Sigmoid colon (tissue), 6 donors: ENCODE measurements at regions not wholly inside any gene's neighbourhood (a gene's known extent, or its start where the extent isn't known, plus 50 kb on each side); places are given as distances from the start of the nearest gene placed in this dataset.

Experiments used
- DNase-seq: peaks from one replicate; pipeline ENCODE4 v3.0.0-alpha.2; 2019
- H3K27ac ChIP-seq, 4 donors: fragments of 200-600 bp; sonication (generic); one replicate each; pipeline ENCODE4 v1.5.1; 2016 to 2019; ENCODE audit warnings: mild to moderate bottlenecking in 1 of 4
- H3K27me3 ChIP-seq, 3 donors: fragments of 200-600 bp; sonication (generic); one replicate each; pipeline ENCODE4 v1.5.1; 2019; ENCODE audit warnings: mild to moderate bottlenecking in 1 of 3
- H3K36me3 ChIP-seq, 4 donors: fragments of 200-600 bp; sonication (generic); one replicate each; pipeline ENCODE4 v1.5.1; 2016 to 2019
- H3K4me1 ChIP-seq, 4 donors: fragments of 200-600 bp; sonication (generic); one replicate each; pipeline ENCODE4 v1.5.1; 2017 to 2019
- H3K4me3 ChIP-seq, 4 donors: fragments of 200-600 bp; sonication (generic); one replicate each; pipeline ENCODE4 v1.5.1; 2017 to 2019; ENCODE audit warnings: mild to moderate bottlenecking in 2 of 4, moderate library complexity in 1 of 4
- H3K9me3 ChIP-seq, 4 donors: fragments of 200-600 bp in 3 of 4; sonication (generic) in 3 of 4; one replicate each; pipeline versions ENCODE4 v1.5.1 to v1.6.1; 2013 to 2019
- EP300 ChIP-seq, 4 donors: sonication (generic); formaldehyde crosslinking; IDR thresholded peaks; one replicate each; pipeline ENCODE4 v1.6.1; 2017; ENCODE audit warnings: antibody characterized with exemption in 4 of 4
- POLR2A ChIP-seq, 2 donors: fragments of 450-650 bp; IDR thresholded peaks; one replicate each; pipeline ENCODE4 v1.6.1; 2016; ENCODE audit warnings: antibody characterized with exemption in 2 of 2, mild to moderate bottlenecking in 2 of 2, moderate library complexity in 2 of 2
- POLR2AphosphoS5 ChIP-seq, 4 donors: sonication (generic); formaldehyde crosslinking; IDR thresholded peaks; one replicate each; pipeline ENCODE4 v1.6.1; 2017; ENCODE audit warnings: antibody characterized with exemption in 4 of 4
- WGBS, 2 donors: extraction: QIAGEN DNeasy Blood & Tissue Kit; methylation state at CpG; one replicate each; pipeline ENCODE4 v1.1.7; 2013; 5-methylcytosine and 5-hydroxymethylcytosine counted together
- intact Hi-C: fragments of 100-400 bp; cut with DNase I; formaldehyde crosslinking; loops from one replicate; pipeline ENCODE4 v1.15.1; 2023
- TF ChIP-seq, protein P1 (sequence below), 4 experiments: fragments of 450-650 bp in 3 of 4; fragments of 200-600 bp in 1 of 4; IDR thresholded peaks; one replicate each; pipeline ENCODE4 v1.5.1; 2016 to 2019; ENCODE audit warnings: antibody characterized with exemption in 4 of 4, mild to moderate bottlenecking in 3 of 4, moderate library complexity in 2 of 4
- donor health status: healthy with polysubstance abuse.
- donor health status: healthy.

DNA sequence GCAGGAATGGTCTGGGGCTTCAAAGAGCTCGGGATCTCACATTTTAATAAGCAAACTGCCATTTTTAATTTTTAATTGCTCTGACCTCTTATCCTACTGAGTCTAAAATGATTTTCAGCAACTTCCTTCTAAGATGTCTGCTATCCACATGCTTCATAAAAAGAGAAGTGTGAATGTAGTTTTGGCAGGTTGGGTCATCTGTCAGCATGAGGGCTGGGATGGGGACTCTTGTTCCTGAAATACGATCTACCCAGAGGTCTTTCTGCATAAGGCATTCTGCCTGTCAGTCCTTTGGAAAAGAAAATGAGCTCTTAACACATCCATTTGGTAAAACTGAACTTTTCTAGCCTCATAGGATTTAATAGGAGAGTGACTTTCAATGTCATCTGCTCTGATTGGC lies 252.8 kb upstream of the APCDD1 start:
- H3K36me3 ChIP-seq, result no peaks in the 10 kb centered on the region
- H3K4me1 ChIP-seq, result no peaks in the 10 kb centered on the region
- no peaks in the 10 kb centered on the region for H3K27me3 ChIP-seq
- H3K27ac ChIP-seq, result no peak overlapping the region
- H3K9me3 ChIP-seq, result no peaks in the 10 kb centered on the region
- intact Hi-C loops, result no loop called here
- no peak for TF ChIP-seq POLR2A (IDR thresholded peaks at IDR 0.05)
- WGBS, 2 donors, result 79 to 84% methylated on average over 2 of the region's 2 CpGs
- no peak for DNase-seq
- H3K4me3 ChIP-seq, result no peak overlapping the region

DNA sequence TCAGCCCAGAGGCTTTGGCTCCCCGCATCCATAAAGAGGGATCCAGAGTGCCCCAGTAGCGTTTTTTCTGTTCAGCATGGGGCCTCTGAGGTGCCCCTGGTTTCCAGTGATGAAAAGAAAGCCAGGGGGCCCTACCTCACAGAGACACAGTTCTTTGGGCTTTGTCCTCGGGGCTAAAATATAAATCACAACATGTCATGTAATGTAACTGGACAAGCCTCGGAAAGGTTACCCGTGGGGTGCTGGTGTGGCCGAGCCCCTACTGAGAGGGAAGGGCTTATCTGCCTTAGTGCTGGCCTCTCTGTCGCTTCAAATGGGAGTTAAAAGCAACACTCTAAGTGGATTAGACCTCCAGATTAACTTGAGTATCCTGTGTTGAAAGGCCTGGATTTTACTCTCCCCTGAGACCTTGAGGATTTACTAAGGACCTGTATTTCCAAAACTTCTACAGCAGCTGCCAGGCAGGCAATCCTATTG lies 251.6 kb upstream of the APCDD1 start:
- H3K36me3 ChIP-seq, result no peaks in the 10 kb centered on the region
- intact Hi-C loops, result no loop called here
- 77% methylated on average over 7 of the region's 7 CpGs for WGBS, 2 donors
- H3K27me3 ChIP-seq, result no peaks in the 10 kb centered on the region
- H3K27ac ChIP-seq, result no peak overlapping the region
- H3K4me1 ChIP-seq, result peaks cover 0 to 4% (median 0%) of the 10 kb centered on the region in 4 donors
- no peak for DNase-seq
- no peak overlapping the region for H3K4me3 ChIP-seq
- TF ChIP-seq, protein P1, sequence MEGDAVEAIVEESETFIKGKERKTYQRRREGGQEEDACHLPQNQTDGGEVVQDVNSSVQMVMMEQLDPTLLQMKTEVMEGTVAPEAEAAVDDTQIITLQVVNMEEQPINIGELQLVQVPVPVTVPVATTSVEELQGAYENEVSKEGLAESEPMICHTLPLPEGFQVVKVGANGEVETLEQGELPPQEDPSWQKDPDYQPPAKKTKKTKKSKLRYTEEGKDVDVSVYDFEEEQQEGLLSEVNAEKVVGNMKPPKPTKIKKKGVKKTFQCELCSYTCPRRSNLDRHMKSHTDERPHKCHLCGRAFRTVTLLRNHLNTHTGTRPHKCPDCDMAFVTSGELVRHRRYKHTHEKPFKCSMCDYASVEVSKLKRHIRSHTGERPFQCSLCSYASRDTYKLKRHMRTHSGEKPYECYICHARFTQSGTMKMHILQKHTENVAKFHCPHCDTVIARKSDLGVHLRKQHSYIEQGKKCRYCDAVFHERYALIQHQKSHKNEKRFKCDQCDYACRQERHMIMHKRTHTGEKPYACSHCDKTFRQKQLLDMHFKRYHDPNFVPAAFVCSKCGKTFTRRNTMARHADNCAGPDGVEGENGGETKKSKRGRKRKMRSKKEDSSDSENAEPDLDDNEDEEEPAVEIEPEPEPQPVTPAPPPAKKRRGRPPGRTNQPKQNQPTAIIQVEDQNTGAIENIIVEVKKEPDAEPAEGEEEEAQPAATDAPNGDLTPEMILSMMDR (IDR thresholded peaks at IDR 0.05), result no peak
- TF ChIP-seq POLR2AphosphoS5 (IDR thresholded peaks at IDR 0.05), result no peak
- TF ChIP-seq EP300 (IDR thresholded peaks at IDR 0.05), result no peak
- TF ChIP-seq POLR2A (IDR thresholded peaks at IDR 0.05), result no peak
- H3K9me3 ChIP-seq, result no peaks in the 10 kb centered on the region

DNA sequence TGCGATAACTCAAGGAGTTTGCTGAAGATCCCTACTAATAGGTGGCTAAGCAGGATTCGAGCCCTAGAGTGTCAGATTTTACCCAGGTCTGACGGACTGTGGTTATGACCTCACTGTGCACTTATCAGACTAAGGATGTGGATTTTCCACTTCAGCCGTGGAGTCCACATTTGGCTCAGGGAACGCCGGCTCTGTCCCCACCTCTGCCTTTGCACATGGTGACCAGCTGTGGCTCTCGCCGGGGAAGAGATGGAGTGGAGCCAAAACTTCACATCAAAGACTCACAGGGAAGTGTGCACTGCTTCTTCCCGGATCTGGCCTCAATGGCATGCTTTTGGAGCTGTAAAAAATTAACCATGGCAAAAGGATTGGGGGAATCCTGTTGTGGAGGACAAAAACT lies 249.3 kb upstream of the APCDD1 start:
- intact Hi-C loops, result no loop called here
- DNase-seq, result no peak

DNA sequence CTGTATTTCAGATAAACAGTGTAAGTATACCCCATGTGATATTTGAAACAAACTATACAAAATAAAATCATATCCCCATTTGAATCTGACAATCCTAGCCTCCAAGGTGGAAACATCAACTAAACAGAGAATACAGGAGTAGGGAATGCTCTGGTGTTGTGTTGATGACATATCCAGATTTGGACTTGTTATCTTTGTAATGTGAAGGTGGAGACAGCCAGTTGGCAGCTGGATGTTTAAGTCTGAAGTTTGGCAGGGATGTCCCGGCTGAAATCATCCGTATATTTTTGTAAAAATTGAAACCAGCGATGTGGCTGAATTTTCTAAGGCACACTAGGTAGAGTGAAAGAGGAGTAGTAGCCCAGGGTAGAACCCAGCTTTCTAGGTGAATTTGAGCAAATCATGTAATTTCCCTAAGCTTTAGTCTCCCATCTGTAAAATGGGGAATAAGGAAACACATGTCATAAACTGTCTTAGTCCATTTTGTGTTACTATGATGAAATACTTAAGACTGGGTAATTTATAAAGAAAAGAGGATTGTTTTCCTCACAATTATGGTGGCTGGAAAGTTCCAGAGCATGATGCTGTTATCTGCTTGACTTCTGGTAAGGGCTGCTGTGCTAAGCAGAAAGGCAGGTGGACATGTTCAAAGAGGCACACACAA lies 246.6 kb upstream of the APCDD1 start:
- no peak overlapping the region for H3K4me3 ChIP-seq
- H3K9me3 ChIP-seq, result no peaks in the 10 kb centered on the region
- TF ChIP-seq, protein P1 (IDR thresholded peaks at IDR 0.05), result no peak
- TF ChIP-seq POLR2AphosphoS5 (IDR thresholded peaks at IDR 0.05), result no peak
- no peak for TF ChIP-seq EP300 (IDR thresholded peaks at IDR 0.05)
- TF ChIP-seq POLR2A (IDR thresholded peaks at IDR 0.05), result no peak
- no peak for DNase-seq
- intact Hi-C loops, result no loop called here
- H3K27ac ChIP-seq, result no peak overlapping the region
- WGBS, 2 donors, result 52 to 57% methylated on average over 3 of the region's 3 CpGs
- peaks cover 0 to 7% (median 0%) of the 10 kb centered on the region in 4 donors for H3K4me1 ChIP-seq
- H3K36me3 ChIP-seq, result no peaks in the 10 kb centered on the region
- no peaks in the 10 kb centered on the region for H3K27me3 ChIP-seq

More for the DNA sequence above, 249.3 kb upstream of the APCDD1 start:
- H3K4me1 ChIP-seq, result peaks cover 0 to 7% (median 0%) of the 10 kb centered on the region in 4 donors
- WGBS, 2 donors, result 46 to 69% methylated on average over 9 of the region's 9 CpGs
- H3K36me3 ChIP-seq, result no peaks in the 10 kb centered on the region
- no peak overlapping the region for H3K4me3 ChIP-seq
- H3K27me3 ChIP-seq, result no peaks in the 10 kb centered on the region
- TF ChIP-seq POLR2A (IDR thresholded peaks at IDR 0.05), result no peak
- no peak for TF ChIP-seq EP300 (IDR thresholded peaks at IDR 0.05)
- TF ChIP-seq, protein P1 (IDR thresholded peaks at IDR 0.05), result no peak
- no peak overlapping the region for H3K27ac ChIP-seq
- no peaks in the 10 kb centered on the region for H3K9me3 ChIP-seq

DNA sequence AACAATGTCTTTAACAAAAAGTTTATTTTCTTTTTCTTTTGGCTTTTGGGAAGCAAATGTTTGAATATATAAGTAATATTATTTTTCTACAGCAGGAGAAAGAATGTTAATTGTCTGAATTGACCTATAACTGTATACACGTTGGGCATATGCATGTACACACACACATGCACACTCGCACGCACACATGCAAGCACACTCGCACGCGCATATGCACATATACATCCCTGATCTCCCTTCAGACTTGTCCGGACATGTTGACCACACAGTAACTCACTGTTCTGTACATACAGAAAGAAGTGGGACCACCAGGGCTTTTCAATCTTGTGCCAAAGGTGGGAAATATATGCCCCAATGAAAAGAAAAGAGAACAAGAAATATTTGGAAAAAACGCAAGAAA lies 245.1 kb upstream of the APCDD1 start:
- no peak for DNase-seq
- no peak overlapping the region for H3K27ac ChIP-seq
- no peaks in the 10 kb centered on the region for H3K36me3 ChIP-seq
- peaks cover 0 to 7% (median 0%) of the 10 kb centered on the region in 4 donors for H3K4me1 ChIP-seq
- TF ChIP-seq POLR2A (IDR thresholded peaks at IDR 0.05) (no peak), EP300 (IDR thresholded peaks at IDR 0.05) (no peak), POLR2AphosphoS5 (IDR thresholded peaks at IDR 0.05) (no peak)
- TF ChIP-seq, protein P1 (IDR thresholded peaks at IDR 0.05), result no peak
- intact Hi-C loops, result no loop called here
- H3K9me3 ChIP-seq, result no peaks in the 10 kb centered on the region
- H3K27me3 ChIP-seq, result no peaks in the 10 kb centered on the region
- 95 to 98% methylated on average over 8 of the region's 8 CpGs for WGBS, 2 donors
- no peak overlapping the region for H3K4me3 ChIP-seq
